ENCODE measurements at regions not wholly inside any gene's neighbourhood (a gene's known extent, or its start where the extent isn't known, plus 50 kb on each side); places are given as distances from the start of the nearest gene placed in this dataset.

DNA sequence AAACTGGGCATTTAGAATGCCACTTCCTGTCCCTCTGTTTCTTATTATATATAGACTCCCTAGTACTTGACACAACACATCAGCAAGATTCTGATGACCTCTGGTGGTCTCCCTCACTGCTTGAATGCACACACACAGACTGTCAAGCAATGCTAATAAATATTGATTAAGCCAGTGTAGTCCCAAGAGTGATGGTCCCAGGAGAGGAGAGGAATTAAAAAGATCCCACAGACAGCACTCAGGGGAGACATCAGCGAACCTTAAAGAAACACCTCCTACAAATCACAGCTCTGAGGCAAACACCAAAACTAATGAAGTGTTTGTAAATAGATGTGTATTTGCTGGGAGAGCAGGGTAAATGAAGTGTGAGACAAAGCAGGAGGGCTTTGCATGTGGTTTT is 1291.2 kb downstream of the XPNPEP1 start:
- Histone ChIP-seq H3K79me2 (replicated peaks; ENCODE audit: insufficient read depth) (no peaks in the 10 kb centered on the region), H3K27me3 (ENCODE audit: insufficient read depth) (no peaks in the 10 kb centered on the region), H3K4me2 (no peak overlapping the region), H3K27ac (ENCODE audit: low read depth) (no peak overlapping the region), H3K4me1 (ENCODE audit: insufficient read depth) (no peaks in the 10 kb centered on the region), H3K9me2 (ENCODE audit: insufficient read depth) (no peaks in the 10 kb centered on the region), H3K4me3 (no peak overlapping the region), H3F3A (replicated peaks; ENCODE audit: low read depth) (no peaks in the 10 kb centered on the region), H2AFZ (no peak overlapping the region), H3K36me3 (ENCODE audit: insufficient read depth) (no peaks in the 10 kb centered on the region), H4K20me1 (replicated peaks; ENCODE audit: insufficient read depth) (no peaks in the 10 kb centered on the region)
- no peaks in the 10 kb centered on the region for H3K4me1 Mint-ChIP-seq
- no peaks in the 10 kb centered on the region; the same call in 2 of the 3 replicates for H3K9me3 Mint-ChIP-seq
- ATAC-seq = no peak
- H3K36me3 Mint-ChIP-seq (ENCODE audit: low read depth) = no peaks in the 10 kb centered on the region
- no peak overlapping the region for H3K4me3 Mint-ChIP-seq
- peaks cover 1% of the 10 kb centered on the region for H3K27me3 Mint-ChIP-seq (ENCODE audit: insufficient read depth, low read depth, poor library complexity)
- no peak for TF ChIP-seq CREB1 (CRISPR knock-in tag; IDR thresholded peaks at IDR 0.05; ENCODE audit: low read depth)
- TF ChIP-seq, protein P1, sequence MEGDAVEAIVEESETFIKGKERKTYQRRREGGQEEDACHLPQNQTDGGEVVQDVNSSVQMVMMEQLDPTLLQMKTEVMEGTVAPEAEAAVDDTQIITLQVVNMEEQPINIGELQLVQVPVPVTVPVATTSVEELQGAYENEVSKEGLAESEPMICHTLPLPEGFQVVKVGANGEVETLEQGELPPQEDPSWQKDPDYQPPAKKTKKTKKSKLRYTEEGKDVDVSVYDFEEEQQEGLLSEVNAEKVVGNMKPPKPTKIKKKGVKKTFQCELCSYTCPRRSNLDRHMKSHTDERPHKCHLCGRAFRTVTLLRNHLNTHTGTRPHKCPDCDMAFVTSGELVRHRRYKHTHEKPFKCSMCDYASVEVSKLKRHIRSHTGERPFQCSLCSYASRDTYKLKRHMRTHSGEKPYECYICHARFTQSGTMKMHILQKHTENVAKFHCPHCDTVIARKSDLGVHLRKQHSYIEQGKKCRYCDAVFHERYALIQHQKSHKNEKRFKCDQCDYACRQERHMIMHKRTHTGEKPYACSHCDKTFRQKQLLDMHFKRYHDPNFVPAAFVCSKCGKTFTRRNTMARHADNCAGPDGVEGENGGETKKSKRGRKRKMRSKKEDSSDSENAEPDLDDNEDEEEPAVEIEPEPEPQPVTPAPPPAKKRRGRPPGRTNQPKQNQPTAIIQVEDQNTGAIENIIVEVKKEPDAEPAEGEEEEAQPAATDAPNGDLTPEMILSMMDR (conservative IDR thresholded peaks at IDR 0.05; ENCODE audit: low read depth in 2 of 2) = peak in 1 of 2 experiments; percentile 24; a peak in 1 of 4 replicates
- no peak overlapping the region for H3K27ac Mint-ChIP-seq
- no peak for DNase-seq (ENCODE audit: low spot score)

DNA sequence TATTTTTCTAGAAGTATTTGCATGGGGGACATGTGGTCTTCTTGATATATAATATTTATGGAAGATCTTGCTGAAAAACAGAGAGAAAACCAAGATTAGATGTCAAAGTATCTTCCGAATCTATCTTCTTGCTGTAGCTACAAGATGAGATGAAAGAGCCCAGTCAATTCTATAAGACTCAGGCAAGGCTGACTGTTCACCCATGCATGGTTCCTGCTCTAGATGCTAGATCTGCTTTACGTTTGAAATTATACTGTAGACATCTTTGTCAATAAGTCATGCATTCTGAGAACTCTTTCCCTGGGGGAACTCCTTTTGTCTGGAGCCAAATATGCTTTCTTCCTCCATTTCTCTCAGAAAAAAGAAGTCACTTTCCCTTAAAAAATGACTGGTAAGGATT is 1292.0 kb downstream of the XPNPEP1 start:
- DNase-seq (ENCODE audit: low spot score) (no peak), ATAC-seq (no peak)
- H3K4me1 ChIP-seq (ENCODE audit: insufficient read depth) = no peaks in the 10 kb centered on the region
- H3K9me3 Mint-ChIP-seq = no peaks in the 10 kb centered on the region; the same call in 2 of the 3 replicates
- no peaks in the 10 kb centered on the region for H3K4me1 Mint-ChIP-seq
- H2AFZ ChIP-seq = no peak overlapping the region
- H4K20me1 ChIP-seq (replicated peaks; ENCODE audit: insufficient read depth) = no peaks in the 10 kb centered on the region
- H3K36me3 ChIP-seq (ENCODE audit: insufficient read depth) = no peaks in the 10 kb centered on the region
- H3K4me3 ChIP-seq = no peak overlapping the region
- no peak overlapping the region for H3K4me3 Mint-ChIP-seq
- H3K27ac Mint-ChIP-seq = no peak overlapping the region
- H3K27me3 Mint-ChIP-seq (ENCODE audit: insufficient read depth, low read depth, poor library complexity) = peaks cover 1% of the 10 kb centered on the region
- no peaks in the 10 kb centered on the region for H3K79me2 ChIP-seq (replicated peaks; ENCODE audit: insufficient read depth)
- no peak overlapping the region for H3K27ac ChIP-seq (ENCODE audit: low read depth)
- H3K9me2 ChIP-seq (ENCODE audit: insufficient read depth) = no peaks in the 10 kb centered on the region
- H3K36me3 Mint-ChIP-seq (ENCODE audit: low read depth) = no peaks in the 10 kb centered on the region
- H3K27me3 ChIP-seq (ENCODE audit: insufficient read depth) = no peaks in the 10 kb centered on the region
- H3K4me2 ChIP-seq = no peak overlapping the region
- H3F3A ChIP-seq (replicated peaks; ENCODE audit: low read depth) = no peaks in the 10 kb centered on the region
- TF ChIP-seq JUNB (IDR thresholded peaks at IDR 0.05; ENCODE audit: unreplicated experiment) (no peak), STAT1 (IDR thresholded peaks at IDR 0.05; ENCODE audit: unreplicated experiment) (no peak), POLR2AphosphoS5 (IDR thresholded peaks at IDR 0.05; ENCODE audit: low read depth) (no peak), CREB1 (CRISPR knock-in tag; IDR thresholded peaks at IDR 0.05; ENCODE audit: low read depth) (no peak)
- TF ChIP-seq, protein P2, sequence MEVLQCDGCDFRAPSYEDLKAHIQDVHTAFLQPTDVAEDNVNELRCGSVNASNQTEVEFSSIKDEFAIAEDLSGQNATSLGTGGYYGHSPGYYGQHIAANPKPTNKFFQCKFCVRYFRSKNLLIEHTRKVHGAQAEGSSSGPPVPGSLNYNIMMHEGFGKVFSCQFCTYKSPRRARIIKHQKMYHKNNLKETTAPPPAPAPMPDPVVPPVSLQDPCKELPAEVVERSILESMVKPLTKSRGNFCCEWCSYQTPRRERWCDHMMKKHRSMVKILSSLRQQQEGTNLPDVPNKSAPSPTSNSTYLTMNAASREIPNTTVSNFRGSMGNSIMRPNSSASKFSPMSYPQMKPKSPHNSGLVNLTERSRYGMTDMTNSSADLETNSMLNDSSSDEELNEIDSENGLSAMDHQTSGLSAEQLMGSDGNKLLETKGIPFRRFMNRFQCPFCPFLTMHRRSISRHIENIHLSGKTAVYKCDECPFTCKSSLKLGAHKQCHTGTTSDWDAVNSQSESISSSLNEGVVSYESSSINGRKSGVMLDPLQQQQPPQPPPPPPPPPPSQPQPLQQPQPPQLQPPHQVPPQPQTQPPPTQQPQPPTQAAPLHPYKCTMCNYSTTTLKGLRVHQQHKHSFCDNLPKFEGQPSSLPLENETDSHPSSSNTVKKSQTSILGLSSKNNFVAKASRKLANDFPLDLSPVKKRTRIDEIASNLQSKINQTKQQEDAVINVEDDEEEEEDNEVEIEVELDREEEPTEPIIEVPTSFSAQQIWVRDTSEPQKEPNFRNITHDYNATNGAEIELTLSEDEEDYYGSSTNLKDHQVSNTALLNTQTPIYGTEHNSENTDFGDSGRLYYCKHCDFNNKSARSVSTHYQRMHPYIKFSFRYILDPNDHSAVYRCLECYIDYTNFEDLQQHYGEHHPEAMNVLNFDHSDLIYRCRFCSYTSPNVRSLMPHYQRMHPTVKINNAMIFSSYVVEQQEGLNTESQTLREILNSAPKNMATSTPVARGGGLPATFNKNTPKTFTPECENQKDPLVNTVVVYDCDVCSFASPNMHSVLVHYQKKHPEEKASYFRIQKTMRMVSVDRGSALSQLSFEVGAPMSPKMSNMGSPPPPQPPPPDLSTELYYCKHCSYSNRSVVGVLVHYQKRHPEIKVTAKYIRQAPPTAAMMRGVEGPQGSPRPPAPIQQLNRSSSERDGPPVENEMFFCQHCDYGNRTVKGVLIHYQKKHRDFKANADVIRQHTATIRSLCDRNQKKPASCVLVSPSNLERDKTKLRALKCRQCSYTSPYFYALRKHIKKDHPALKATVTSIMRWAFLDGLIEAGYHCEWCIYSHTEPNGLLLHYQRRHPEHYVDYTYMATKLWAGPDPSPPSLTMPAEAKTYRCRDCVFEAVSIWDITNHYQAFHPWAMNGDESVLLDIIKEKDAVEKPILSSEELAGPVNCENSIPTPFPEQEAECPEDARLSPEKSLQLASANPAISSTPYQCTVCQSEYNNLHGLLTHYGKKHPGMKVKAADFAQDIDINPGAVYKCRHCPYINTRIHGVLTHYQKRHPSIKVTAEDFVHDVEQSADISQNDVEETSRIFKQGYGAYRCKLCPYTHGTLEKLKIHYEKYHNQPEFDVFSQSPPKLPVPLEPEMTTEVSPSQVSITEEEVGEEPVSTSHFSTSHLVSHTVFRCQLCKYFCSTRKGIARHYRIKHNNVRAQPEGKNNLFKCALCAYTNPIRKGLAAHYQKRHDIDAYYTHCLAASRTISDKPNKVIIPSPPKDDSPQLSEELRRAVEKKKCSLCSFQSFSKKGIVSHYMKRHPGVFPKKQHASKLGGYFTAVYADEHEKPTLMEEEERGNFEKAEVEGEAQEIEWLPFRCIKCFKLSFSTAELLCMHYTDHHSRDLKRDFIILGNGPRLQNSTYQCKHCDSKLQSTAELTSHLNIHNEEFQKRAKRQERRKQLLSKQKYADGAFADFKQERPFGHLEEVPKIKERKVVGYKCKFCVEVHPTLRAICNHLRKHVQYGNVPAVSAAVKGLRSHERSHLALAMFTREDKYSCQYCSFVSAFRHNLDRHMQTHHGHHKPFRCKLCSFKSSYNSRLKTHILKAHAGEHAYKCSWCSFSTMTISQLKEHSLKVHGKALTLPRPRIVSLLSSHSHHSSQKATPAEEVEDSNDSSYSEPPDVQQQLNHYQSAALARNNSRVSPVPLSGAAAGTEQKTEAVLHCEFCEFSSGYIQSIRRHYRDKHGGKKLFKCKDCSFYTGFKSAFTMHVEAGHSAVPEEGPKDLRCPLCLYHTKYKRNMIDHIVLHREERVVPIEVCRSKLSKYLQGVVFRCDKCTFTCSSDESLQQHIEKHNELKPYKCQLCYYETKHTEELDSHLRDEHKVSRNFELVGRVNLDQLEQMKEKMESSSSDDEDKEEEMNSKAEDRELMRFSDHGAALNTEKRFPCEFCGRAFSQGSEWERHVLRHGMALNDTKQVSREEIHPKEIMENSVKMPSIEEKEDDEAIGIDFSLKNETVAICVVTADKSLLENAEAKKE (CRISPR knock-in tag; IDR thresholded peaks at IDR 0.05) = no peak
- TF ChIP-seq, protein P3, sequence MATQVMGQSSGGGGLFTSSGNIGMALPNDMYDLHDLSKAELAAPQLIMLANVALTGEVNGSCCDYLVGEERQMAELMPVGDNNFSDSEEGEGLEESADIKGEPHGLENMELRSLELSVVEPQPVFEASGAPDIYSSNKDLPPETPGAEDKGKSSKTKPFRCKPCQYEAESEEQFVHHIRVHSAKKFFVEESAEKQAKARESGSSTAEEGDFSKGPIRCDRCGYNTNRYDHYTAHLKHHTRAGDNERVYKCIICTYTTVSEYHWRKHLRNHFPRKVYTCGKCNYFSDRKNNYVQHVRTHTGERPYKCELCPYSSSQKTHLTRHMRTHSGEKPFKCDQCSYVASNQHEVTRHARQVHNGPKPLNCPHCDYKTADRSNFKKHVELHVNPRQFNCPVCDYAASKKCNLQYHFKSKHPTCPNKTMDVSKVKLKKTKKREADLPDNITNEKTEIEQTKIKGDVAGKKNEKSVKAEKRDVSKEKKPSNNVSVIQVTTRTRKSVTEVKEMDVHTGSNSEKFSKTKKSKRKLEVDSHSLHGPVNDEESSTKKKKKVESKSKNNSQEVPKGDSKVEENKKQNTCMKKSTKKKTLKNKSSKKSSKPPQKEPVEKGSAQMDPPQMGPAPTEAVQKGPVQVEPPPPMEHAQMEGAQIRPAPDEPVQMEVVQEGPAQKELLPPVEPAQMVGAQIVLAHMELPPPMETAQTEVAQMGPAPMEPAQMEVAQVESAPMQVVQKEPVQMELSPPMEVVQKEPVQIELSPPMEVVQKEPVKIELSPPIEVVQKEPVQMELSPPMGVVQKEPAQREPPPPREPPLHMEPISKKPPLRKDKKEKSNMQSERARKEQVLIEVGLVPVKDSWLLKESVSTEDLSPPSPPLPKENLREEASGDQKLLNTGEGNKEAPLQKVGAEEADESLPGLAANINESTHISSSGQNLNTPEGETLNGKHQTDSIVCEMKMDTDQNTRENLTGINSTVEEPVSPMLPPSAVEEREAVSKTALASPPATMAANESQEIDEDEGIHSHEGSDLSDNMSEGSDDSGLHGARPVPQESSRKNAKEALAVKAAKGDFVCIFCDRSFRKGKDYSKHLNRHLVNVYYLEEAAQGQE (IDR thresholded peaks at IDR 0.05; ENCODE audit: unreplicated experiment) = no peak
- TF ChIP-seq, protein P1 (conservative IDR thresholded peaks at IDR 0.05; ENCODE audit: low read depth in 2 of 2) = no peak

Measured in GM23338 (cell line).